ENCODE measurements at regions not wholly inside any gene's neighbourhood (a gene's known extent, or its start where the extent isn't known, plus 50 kb on each side); places are given as distances from the start of the nearest gene placed in this dataset.

- ChIA-PET CTCF (no interaction called here), RAD21 (ENCODE audit: low non-redundant PET in 1 of 2, low total read pairs in 2 of 2, uncharacterized antibody in 2 of 2, unreplicated experiment in 2 of 2) (no interaction called here), POLR2A (no interaction called here)
- Histone ChIP-seq H3K27ac (ENCODE audit: low read depth, low read length) (no peak overlapping the region), H3K27me3 (ENCODE audit: insufficient read depth, low read length) (no peaks in the 10 kb centered on the region), H3K4me1 (ENCODE audit: control insufficient read depth in 1 of 2, insufficient read depth in 2 of 2, low read length in 2 of 2) (no peaks in the 10 kb centered on the region), H3K4me3 (replicated peaks in 1 of 2; ENCODE audit: low read depth in 1 of 2, low read length in 2 of 2) (no peak overlapping the region), H3K36me3 (ENCODE audit: control insufficient read depth in 1 of 2, insufficient read depth in 2 of 2, low read length in 2 of 2) (no peaks in the 10 kb centered on the region), H3K79me2 (ENCODE audit: insufficient read depth, low read length) (no peaks in the 10 kb centered on the region), H3K9me3 (ENCODE audit: control insufficient read depth in 1 of 2, insufficient read depth in 1 of 2, low read depth in 1 of 2, low read length in 2 of 2) (no peaks in the 10 kb centered on the region), H3K9ac (ENCODE audit: low read length) (no peak overlapping the region), H3K9me2 (ENCODE audit: insufficient read depth) (no peaks in the 10 kb centered on the region), H4K20me1 (ENCODE audit: insufficient read depth) (no peaks in the 10 kb centered on the region), H2AFZ (ENCODE audit: low read depth, low read length, poor library complexity, severe bottlenecking) (no peak overlapping the region), H3K4me2 (ENCODE audit: low read length) (no peak overlapping the region)
- intact Hi-C loops (cut with micrococcal nuclease): no loop called here
- DNase-seq (ENCODE audit: low read depth, low spot score) (no peak), ATAC-seq (no peak)
- BruUV-seq (replicated peaks): no TSS peak
- no peak for TF ChIP-seq MAX (IDR thresholded peaks at IDR 0.05)
- TF ChIP-seq SP1 (IDR thresholded peaks at IDR 0.05; ENCODE audit: low read depth): no peak
- TF ChIP-seq TCF7L2 (IDR thresholded peaks at IDR 0.05; ENCODE audit: borderline replicate concordance, extremely low read depth, insufficient read depth, insufficient read length): no peak
- no peak for TF ChIP-seq EGR1 (IDR thresholded peaks at IDR 0.05; ENCODE audit: low read depth)
- TF ChIP-seq ELF1 (IDR thresholded peaks at IDR 0.05; ENCODE audit: borderline replicate concordance, low read depth): no peak
- TF ChIP-seq ATF3 (IDR thresholded peaks at IDR 0.05): no peak
- TF ChIP-seq YY1 (IDR thresholded peaks at IDR 0.05; ENCODE audit: extremely low read depth, insufficient replicate concordance, low read depth, low read length): no peak
- TF ChIP-seq SRF (IDR thresholded peaks at IDR 0.05; ENCODE audit: low read depth): no peak
- TF ChIP-seq POLR2A (IDR thresholded peaks at IDR 0.05; ENCODE audit: borderline replicate concordance, extremely low read depth, insufficient read depth, insufficient read length): no peak
- TF ChIP-seq FOSL1 (IDR thresholded peaks at IDR 0.05; ENCODE audit: low read depth): no peak
- no peak for TF ChIP-seq EZH2phosphoT487 (IDR thresholded peaks at IDR 0.05; ENCODE audit: borderline replicate concordance)
- no peak for TF ChIP-seq ZBTB33 (IDR thresholded peaks at IDR 0.05; ENCODE audit: extremely low read depth, insufficient replicate concordance, low read length)
- TF ChIP-seq RAD21 (IDR thresholded peaks at IDR 0.05; ENCODE audit: low read depth): no peak
- TF ChIP-seq REST (IDR thresholded peaks at IDR 0.05; ENCODE audit: low read depth): no peak
- TF ChIP-seq ZNF274 (IDR thresholded peaks at IDR 0.05; ENCODE audit: low read depth, low read length): no peak
- TF ChIP-seq SIN3A (IDR thresholded peaks at IDR 0.05; ENCODE audit: low read depth): no peak
- TF ChIP-seq ZFX (IDR thresholded peaks at IDR 0.05): no peak
- no peak for TF ChIP-seq CEBPB (IDR thresholded peaks at IDR 0.05; ENCODE audit: low read depth)
Measured at GRCh38 chr4:165758086-165758485, 115.0 kb upstream of the TLL1 start.
